ENCODE measurements at regions not wholly inside any gene's neighbourhood (a gene's known extent, or its start where the extent isn't known, plus 50 kb on each side); places are given as distances from the start of the nearest gene placed in this dataset.

DNA sequence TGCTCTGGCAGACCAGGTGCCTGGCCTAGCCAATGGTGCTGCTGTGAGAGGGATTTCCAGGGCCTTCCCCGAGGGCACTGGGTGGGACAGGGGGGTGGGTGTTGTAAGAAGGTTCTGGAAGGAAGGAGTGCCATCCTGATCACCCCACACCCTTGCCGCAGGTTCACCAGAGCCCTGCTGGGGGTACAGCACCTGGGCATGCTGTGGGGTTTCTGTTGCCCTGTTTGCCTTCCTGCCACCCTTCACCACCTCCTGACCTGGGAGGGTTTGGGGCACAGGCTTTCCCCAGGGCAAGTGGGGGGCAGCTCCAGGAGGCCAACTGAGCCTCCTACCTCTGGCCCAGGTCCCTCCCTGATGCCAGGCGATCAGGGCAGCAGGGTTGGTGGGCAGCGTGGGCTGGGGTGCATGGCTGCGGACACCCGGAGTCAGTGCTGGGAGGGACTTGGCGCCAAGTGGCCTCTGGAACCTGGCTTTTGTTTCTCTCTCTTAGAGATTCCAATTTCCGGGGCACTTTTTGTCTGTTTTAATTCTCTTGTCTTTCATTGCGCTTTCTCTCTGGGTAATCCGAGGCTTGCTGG is 318.8 kb downstream of the PTPRU start:
- TF ChIP-seq REST (IDR thresholded peaks at IDR 0.05; ENCODE audit: insufficient read depth in 1 of 2, low read depth in 2 of 2, low read length in 2 of 2) (no peak), FOXP2 (optimal IDR thresholded peaks at IDR 0.05; ENCODE audit: borderline replicate concordance, extremely low read depth, extremely low read length, insufficient read depth) (no peak), TAF1 (IDR thresholded peaks at IDR 0.05; ENCODE audit: borderline replicate concordance, insufficient read depth, low read length) (no peak)

Measured in PFSK-1 (cell line).